HepG2 (cell line): ENCODE measurements at regions not wholly inside any gene's neighbourhood (a gene's known extent, or its start where the extent isn't known, plus 50 kb on each side); places are given as distances from the start of the nearest gene placed in this dataset.

Experiments
- ATAC-seq: fragments of 200-7000 bp; cut with Tn5 transposase; 3 replicates; pipeline ENCODE4 v1.9.1; 2020; ENCODE audit warnings: mild to moderate bottlenecking, moderate library complexity
- BruUV-seq: library from RNA; stranded (reverse); fragments of 400-500 nt; replicated peaks from 2 replicates; lab custom pipeline; 2021; lab: Mats Ljungman, UMichigan
- CTCF ChIA-PET: fragments of 300-600 bp; formaldehyde crosslinking; extraction: SDS; loops from one replicate; lab custom pipeline; 2021; ENCODE audit warnings: low total read pairs, inconsistent platforms, low intra/inter-chr PET ratio; lab: Yijun Ruan, JAX
- POLR2A ChIA-PET: fragments of 350-600 bp; sonication (Branson Sonifier 250); formaldehyde crosslinking; loops from one replicate; lab custom pipeline; 2020; ENCODE audit warnings: antibody characterized with exemption, inconsistent platforms; lab: Yijun Ruan, JAX
- DNase-seq: peaks from one replicate; pipeline ENCODE4 v3.0.0-alpha.2; 2015; ENCODE audit warnings: low spot score
- FAIRE-seq: peaks from 3 replicates; lab custom pipeline; 2011; peaks lifted over from hg19 to GRCh38; lab: Jason Lieb, UNC
- H2AFZ ChIP-seq: one replicate; pipeline ENCODE4 v1.6.1; 2011; ENCODE audit warnings: low read length, inconsistent platforms
- H3K27ac ChIP-seq: fragments of 300-600 bp; 3 replicates; pipeline ENCODE4 v1.8.0; 2011; ENCODE audit warnings: mixed run types, mild to moderate bottlenecking, mixed read lengths, low read length, inconsistent platforms; ENCODE audit not compliant: insufficient read depth; ENCODE audit errors: extremely low read length
- H3K27me3 ChIP-seq, 2 experiments: fragments of 200-600 bp in 1 of 2; 2 replicates in 1 of 2; 3 replicates in 1 of 2; pipeline versions ENCODE4 v1.6.0 to v1.8.0; 2011; ENCODE audit warnings: low read length in 2 of 2, mild to moderate bottlenecking in 2 of 2, moderate library complexity in 2 of 2, inconsistent platforms in 1 of 2; ENCODE audit not compliant: insufficient read depth in 2 of 2, control insufficient read depth in 1 of 2
- H3K36me3 ChIP-seq, 2 experiments: fragments of 200-600 bp in 1 of 2; replicated peaks in 1 of 2; 2 replicates in 1 of 2; 3 replicates in 1 of 2; pipeline versions ENCODE4 v1.5.1 to v1.8.0; 2011; ENCODE audit warnings: low read length in 2 of 2, inconsistent platforms in 1 of 2; ENCODE audit not compliant: insufficient read depth in 2 of 2, control insufficient read depth in 1 of 2
- H3K4me1 ChIP-seq: 2 replicates; pipeline ENCODE4 v1.5.1; 2012; ENCODE audit warnings: low read length, inconsistent platforms; ENCODE audit not compliant: insufficient read depth
- H3K4me2 ChIP-seq: 2 replicates; pipeline ENCODE4 v1.6.0; 2011; ENCODE audit warnings: low read depth, low read length, inconsistent platforms
- H3K4me3 ChIP-seq, 3 experiments: fragments of 200-600 bp in 1 of 3; sonication (generic), shearing (Covaris generic) in 1 of 3; replicated peaks in 1 of 3; 2 replicates each; pipeline ENCODE4 v1.5.1; 2011 to 2016; ENCODE audit warnings: low read length in 3 of 3, inconsistent platforms in 2 of 3, low read depth in 2 of 3, mild to moderate bottlenecking in 2 of 3, control low read depth in 1 of 3, mixed read lengths in 1 of 3; ENCODE audit not compliant: insufficient read depth in 1 of 3
- H3K79me2 ChIP-seq: one replicate; pipeline ENCODE4 v1.6.1; 2011; ENCODE audit warnings: low read length, inconsistent platforms; ENCODE audit not compliant: insufficient read depth
- H3K9ac ChIP-seq: 2 replicates; pipeline ENCODE4 v1.6.0; 2011; ENCODE audit warnings: mild to moderate bottlenecking, low read depth, low read length, inconsistent platforms; ENCODE audit not compliant: insufficient read depth
- H3K9me3 ChIP-seq: 2 replicates; pipeline ENCODE4 v1.5.1; 2012; ENCODE audit warnings: mild to moderate bottlenecking, low read length
- H4K20me1 ChIP-seq: 2 replicates; pipeline ENCODE4 v1.6.0; 2011; ENCODE audit warnings: inconsistent platforms, mild to moderate bottlenecking, low read length, moderate library complexity; ENCODE audit not compliant: insufficient read depth
- ATF7-NPFF ChIP-seq: sonication (generic); formaldehyde crosslinking; IDR thresholded peaks from 2 replicates; pipeline ENCODE4 v1.8.1; 2023; ENCODE audit warnings: mild to moderate bottlenecking, low read depth, missing genetic modification reagents, moderate library complexity
- BCL6 ChIP-seq: IDR thresholded peaks from 2 replicates; pipeline ENCODE4 v1.6.1; 2016; ENCODE audit warnings: missing genetic modification reagents, missing compliant biosample characterization
- BHLHE40 ChIP-seq: IDR thresholded peaks from 2 replicates; pipeline ENCODE4 v1.6.1; 2011; ENCODE audit warnings: low read length, improper control_type of control experiment
- ESRRA ChIP-seq: sonication (generic); formaldehyde crosslinking; IDR thresholded peaks from 2 replicates; pipeline ENCODE4 v1.5.1; 2020; ENCODE audit warnings: mild to moderate bottlenecking, low read depth, missing genetic modification reagents
- GABPB1 ChIP-seq: IDR thresholded peaks from 2 replicates; pipeline ENCODE4 v1.6.1; 2016; ENCODE audit warnings: mild to moderate bottlenecking, missing genetic modification reagents, moderate library complexity, missing compliant biosample characterization
- NFYB ChIP-seq: sonication (generic); formaldehyde crosslinking; IDR thresholded peaks from 2 replicates; pipeline ENCODE4 v1.4.0; 2020; ENCODE audit warnings: missing genetic modification reagents
- POLR2AphosphoS5 ChIP-seq: IDR thresholded peaks from 2 replicates; pipeline ENCODE4 v1.6.1; 2012; ENCODE audit warnings: low read depth, low read length
- REST ChIP-seq, 2 experiments: IDR thresholded peaks; 2 replicates each; pipeline ENCODE4 v1.6.1; 2011 to 2012; ENCODE audit warnings: low read length in 2 of 2, borderline replicate concordance in 1 of 2, low read depth in 1 of 2, mild to moderate bottlenecking in 1 of 2, moderate library complexity in 1 of 2
- RORA ChIP-seq: sonication (generic); formaldehyde crosslinking; IDR thresholded peaks from 2 replicates; pipeline ENCODE4 v1.5.0; 2020; ENCODE audit warnings: mild to moderate bottlenecking, missing genetic modification reagents, moderate library complexity
- ZNF280D ChIP-seq: sonication (generic); formaldehyde crosslinking; IDR thresholded peaks from 2 replicates; pipeline ENCODE4 v1.5.1; 2020; ENCODE audit warnings: mild to moderate bottlenecking, missing genetic modification reagents
- ZNF558 ChIP-seq: sonication (generic); formaldehyde crosslinking; IDR thresholded peaks from 2 replicates; pipeline ENCODE4 v1.9.0; 2022; ENCODE audit warnings: mild to moderate bottlenecking, missing genetic modification reagents, borderline replicate concordance
- WGBS: methylation state at CpG from one replicate; pipeline ENCODE4 v1.1.6; 2017; ENCODE audit warnings: low lambda C conversion rate; 5-methylcytosine and 5-hydroxymethylcytosine counted together
- in situ Hi-C: cut with HindIII; loops from 2 replicates; pipeline ENCODE4 v1.10.0; 2017; ENCODE audit warnings: low pct_unique_long_range_greater_than_20kb; ENCODE audit not compliant: extremely low pct_ligation_motif_present
- intact Hi-C: fragments of 100-400 bp; cut with micrococcal nuclease; formaldehyde crosslinking; loops from one replicate; pipeline ENCODE4 v1.10.0; 2022; ENCODE audit not compliant: unreplicated experiment

GRCh38 chr3:72371431-72371830 is 476.8 kb downstream of the SHQ1 start:
- DNase-seq (no peak), ATAC-seq (no peak), FAIRE-seq (no peak)
- H3K9me3 ChIP-seq, result no peaks in the 10 kb centered on the region
- no peak overlapping the region for H3K4me2 ChIP-seq
- WGBS, result 91% methylated on average over 7 of the region's 7 CpGs
- H4K20me1 ChIP-seq, result no peaks in the 10 kb centered on the region
- ChIA-PET CTCF (no interaction called here), POLR2A (no interaction called here)
- peaks cover 1 to 3% of the 10 kb centered on the region in 2 experiments; a peak in 2 of 5 replicates for H3K36me3 ChIP-seq
- no peaks in the 10 kb centered on the region for H3K79me2 ChIP-seq
- TF ChIP-seq ATF7-NPFF (CRISPR knock-in tag) (no peak), POLR2AphosphoS5 (no peak), ZNF280D (CRISPR knock-in tag) (no peak), NFYB (no peak), GABPB1 (no peak), RORA (no peak), BCL6 (CRISPR knock-in tag) (no peak), BHLHE40 (no peak), REST (IDR thresholded peaks at IDR 0.05; ENCODE audit: borderline replicate concordance in 1 of 2, low read depth in 1 of 2, low read length in 2 of 2) (no peak), ESRRA (CRISPR knock-in tag) (no peak), ZNF558 (CRISPR knock-in tag) (no peak)
- no peak overlapping the region for H3K9ac ChIP-seq
- H3K27me3 ChIP-seq, result no peaks in the 10 kb centered on the region
- H2AFZ ChIP-seq, result no peak overlapping the region
- BruUV-seq, result no TSS peak
- H3K4me3 ChIP-seq, result no peak overlapping the region
- intact Hi-C loops (no loop called here), in situ Hi-C loops (no loop called here)
- H3K4me1 ChIP-seq, result no peaks in the 10 kb centered on the region
- H3K27ac ChIP-seq, result no peak overlapping the region
